Common myeloid progenitor, CD34-positive (primary cell): ENCODE measurements at regions not wholly inside any gene's neighbourhood (a gene's known extent, or its start where the extent isn't known, plus 50 kb on each side); places are given as distances from the start of the nearest gene placed in this dataset.

Source experiments
- CTCF ChIA-PET: fragments of 350-600 bp; sonication (Branson Sonifier 250); formaldehyde crosslinking; loops from one replicate; lab custom pipeline; 2021; ENCODE audit warnings: antibody characterized with exemption; lab: Charles Lee
- POLR2A ChIA-PET: fragments of 350-600 bp; sonication (Branson Sonifier 250); formaldehyde crosslinking; loops from one replicate; lab custom pipeline; 2021; ENCODE audit warnings: antibody characterized with exemption; lab: Charles Lee
- DNase-seq, 3 donors: peaks; one replicate each; pipeline versions ENCODE4 v3.0.0 to v3.0.0-alpha.2; 2013
- H3K27ac ChIP-seq, 2 experiments: 1 replicate in 1 of 2; 2 replicates in 1 of 2; pipeline ENCODE4 v1.7.0; 2013; ENCODE audit warnings: inconsistent platforms in 2 of 2, low read length in 2 of 2, mild to moderate bottlenecking in 2 of 2, low read depth in 1 of 2, moderate library complexity in 1 of 2; ENCODE audit not compliant: severe bottlenecking in 2 of 2, insufficient read depth in 1 of 2, poor library complexity in 1 of 2
- H3K27me3 ChIP-seq, 5 experiments: replicated peaks in 2 of 5; 1 replicate in 3 of 5; 2 replicates in 2 of 5; pipeline versions ENCODE4 v1.6.1 to v1.7.0; 2013; ENCODE audit warnings: low read length in 4 of 5, mild to moderate bottlenecking in 2 of 5, moderate library complexity in 2 of 5, inconsistent platforms in 1 of 5; ENCODE audit not compliant: insufficient read depth in 5 of 5, control insufficient read depth in 4 of 5
- H3K36me3 ChIP-seq, 4 experiments: 1 replicate in 2 of 4; 2 replicates in 2 of 4; pipeline versions ENCODE4 v1.6.1 to v1.7.0; 2013; ENCODE audit warnings: low read length in 3 of 4, control low read depth in 1 of 4, mild to moderate bottlenecking in 1 of 4; ENCODE audit not compliant: control insufficient read depth in 4 of 4, insufficient read depth in 4 of 4
- H3K4me1 ChIP-seq, 4 experiments: 1 replicate in 3 of 4; 2 replicates in 1 of 4; pipeline versions ENCODE4 v1.6.1 to v1.7.1; 2013; ENCODE audit warnings: low read length in 3 of 4, mild to moderate bottlenecking in 3 of 4, control low read depth in 1 of 4, inconsistent platforms in 1 of 4, moderate library complexity in 1 of 4; ENCODE audit not compliant: control insufficient read depth in 4 of 4, insufficient read depth in 4 of 4; ENCODE audit errors: control extremely low read depth in 1 of 4
- H3K4me3 ChIP-seq, 7 experiments: 1 replicate in 4 of 7; 2 replicates in 3 of 7; pipeline versions ENCODE4 v1.5.1 to v1.7.0; 2013; ENCODE audit warnings: mild to moderate bottlenecking in 7 of 7, low read length in 6 of 7, moderate library complexity in 6 of 7, inconsistent platforms in 2 of 7, low read depth in 2 of 7, control low read depth in 1 of 7; ENCODE audit not compliant: insufficient read depth in 4 of 7, control insufficient read depth in 1 of 7; ENCODE audit errors: extremely low read depth in 1 of 7
- H3K9me3 ChIP-seq, 5 experiments: 1 replicate in 4 of 5; 2 replicates in 1 of 5; pipeline versions ENCODE4 v1.6.1 to v1.7.1; 2013; ENCODE audit warnings: low read length in 4 of 5, mild to moderate bottlenecking in 2 of 5, inconsistent platforms in 1 of 5, low read depth in 1 of 5, moderate library complexity in 1 of 5; ENCODE audit not compliant: control insufficient read depth in 4 of 5, insufficient read depth in 2 of 5; ENCODE audit errors: control extremely low read depth in 1 of 5
- WGBS: methylation state at CpG from one replicate; pipeline ENCODE4 v1.1.5; 2013; ENCODE audit not compliant: insufficient coverage; 5-methylcytosine and 5-hydroxymethylcytosine counted together

DNA sequence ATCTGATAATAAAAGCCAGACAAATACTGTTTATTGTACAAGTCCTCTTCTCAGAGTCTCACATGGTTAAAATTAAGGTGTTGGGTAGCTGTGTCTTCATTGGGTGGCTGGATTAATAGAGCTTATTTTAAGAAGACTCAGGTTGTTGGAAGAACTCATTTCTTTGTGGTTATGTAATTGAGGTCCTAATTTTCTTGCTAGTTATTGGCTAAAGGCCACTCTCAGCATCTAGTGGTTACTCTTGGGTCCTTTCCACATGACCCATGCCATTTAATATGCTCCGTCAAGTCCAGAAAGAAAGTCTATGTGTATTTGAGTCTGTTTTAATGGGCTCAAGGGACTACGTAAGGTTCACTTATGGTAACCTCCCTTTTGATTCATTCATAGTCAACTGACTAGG lies 1668.6 kb upstream of the AGA start:
- Histone ChIP-seq H3K9me3 (no peaks in the 10 kb centered on the region), H3K27ac (no peak overlapping the region), H3K27me3 (no peaks in the 10 kb centered on the region), H3K36me3 (no peaks in the 10 kb centered on the region), H3K4me1 (no peaks in the 10 kb centered on the region), H3K4me3 (no peak overlapping the region)
- ChIA-PET POLR2A (no interaction called here), CTCF (no interaction called here)
- no CpG with 5 or more reads among the region's 2 CpGs for WGBS
- DNase-seq, result no peak

DNA sequence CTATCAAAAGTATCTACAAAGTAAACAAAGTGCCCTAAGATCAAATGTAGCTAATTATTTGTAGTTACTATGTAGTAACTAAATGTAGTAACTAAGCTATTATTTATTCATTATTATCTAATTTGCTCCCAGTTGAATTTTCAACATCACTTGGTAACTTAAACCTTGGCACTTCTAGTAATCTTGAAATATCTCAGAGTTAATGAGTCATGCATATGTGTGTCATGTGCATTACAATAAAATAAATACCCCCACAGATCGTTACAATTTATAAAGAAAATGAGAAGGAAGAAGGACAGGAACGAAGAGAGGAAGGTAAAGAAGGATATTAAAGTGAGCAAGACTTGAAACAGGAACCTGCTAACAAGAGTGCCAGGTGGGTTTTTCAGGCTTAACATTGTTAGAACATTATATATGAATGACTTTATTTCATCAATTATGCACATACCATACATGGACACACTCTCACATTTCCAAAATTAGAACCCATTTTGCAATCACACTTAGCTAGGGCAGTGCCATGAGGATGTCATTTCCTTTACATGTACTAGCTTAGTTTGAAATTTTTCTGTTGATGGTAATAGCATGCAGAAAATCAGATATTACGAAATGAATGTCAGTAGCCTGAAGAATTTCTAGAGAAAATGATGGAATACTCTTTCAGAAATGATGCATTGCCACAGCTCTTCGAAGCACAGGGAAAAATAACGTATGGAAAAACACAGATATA lies 1670.4 kb upstream of the AGA start:
- Histone ChIP-seq H3K27ac (no peak overlapping the region), H3K9me3 (no peaks in the 10 kb centered on the region), H3K27me3 (no peaks in the 10 kb centered on the region), H3K4me1 (no peaks in the 10 kb centered on the region), H3K36me3 (no peaks in the 10 kb centered on the region), H3K4me3 (no peak overlapping the region)
- CTCF ChIA-PET, result no interaction called here
- POLR2A ChIA-PET, result no interaction called here
- DNase-seq, result no peak
- WGBS, result 92% methylated on average over 3 of the region's 5 CpGs

DNA sequence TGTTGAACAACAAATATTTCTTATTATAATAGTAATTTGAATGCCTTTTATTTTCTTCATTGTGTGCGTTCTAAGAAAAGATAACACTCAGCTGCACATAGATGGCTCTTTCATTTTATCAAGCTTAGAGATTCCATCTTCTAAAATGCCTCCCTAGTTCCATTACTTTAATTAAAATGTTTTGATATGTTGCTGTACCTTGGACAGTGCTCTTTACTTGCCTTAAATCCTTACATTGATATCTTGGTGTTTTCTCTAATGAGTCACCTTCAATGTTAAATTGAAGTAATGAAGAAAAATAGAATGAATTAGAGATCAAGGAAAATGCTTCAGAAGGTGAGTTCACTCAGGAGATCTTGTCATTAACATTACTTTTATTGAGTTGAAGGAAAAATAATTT lies 1672.4 kb upstream of the AGA start:
- ChIA-PET CTCF (no interaction called here), POLR2A (no interaction called here)
- DNase-seq, result no peak
- WGBS, result no CpG with 5 or more reads among the region's 1 CpG
- Histone ChIP-seq H3K27ac (no peak overlapping the region), H3K4me3 (no peak overlapping the region), H3K27me3 (no peaks in the 10 kb centered on the region), H3K9me3 (no peaks in the 10 kb centered on the region), H3K36me3 (no peaks in the 10 kb centered on the region), H3K4me1 (no peaks in the 10 kb centered on the region)

DNA sequence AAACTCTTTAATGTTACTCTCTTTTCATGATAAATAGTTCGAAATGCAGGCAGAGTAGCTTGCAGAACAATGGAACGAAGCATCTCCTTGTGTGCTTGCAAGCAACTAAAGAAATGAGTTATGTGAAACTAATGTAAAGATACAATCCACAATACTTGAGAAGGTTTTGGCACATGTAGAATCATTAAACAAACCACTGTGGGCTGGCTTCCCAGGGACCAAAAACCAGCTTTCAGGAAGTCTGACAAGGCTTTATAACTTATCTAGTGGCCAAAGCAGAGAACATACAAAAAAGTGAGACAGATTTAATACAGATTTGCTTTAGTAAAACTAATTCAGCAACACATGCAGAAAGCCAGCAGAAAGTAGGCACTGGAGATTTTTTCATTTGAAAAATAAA lies 1673.8 kb upstream of the AGA start:
- H3K4me3 ChIP-seq, result no peak overlapping the region
- H3K4me1 ChIP-seq, result no peaks in the 10 kb centered on the region
- no peaks in the 10 kb centered on the region for H3K36me3 ChIP-seq
- WGBS, result no CpG with 5 or more reads among the region's 2 CpGs
- no peak for DNase-seq
- ChIA-PET CTCF (no interaction called here), POLR2A (no interaction called here)
- no peak overlapping the region for H3K27ac ChIP-seq
- H3K9me3 ChIP-seq, result no peaks in the 10 kb centered on the region
- no peaks in the 10 kb centered on the region for H3K27me3 ChIP-seq

- Histone ChIP-seq H3K27me3 (no peaks in the 10 kb centered on the region), H3K4me3 (no peak overlapping the region), H3K27ac (no peak overlapping the region), H3K9me3 (no peaks in the 10 kb centered on the region), H3K36me3 (no peaks in the 10 kb centered on the region), H3K4me1 (no peaks in the 10 kb centered on the region)
- WGBS, result 75% methylated on average over 2 of the region's 2 CpGs
- DNase-seq, result no peak
- CTCF ChIA-PET, result no interaction called here
- POLR2A ChIA-PET, result no interaction called here
These were observed 1674.3 kb upstream of the AGA start for GRCh38 chr4:179116581-179116980.

GRCh38 chr4:179123084-179123483 lies 1680.8 kb upstream of the AGA start:
- no peak for DNase-seq
- H3K4me1 ChIP-seq, result no peaks in the 10 kb centered on the region
- no peaks in the 10 kb centered on the region for H3K9me3 ChIP-seq
- no peaks in the 10 kb centered on the region for H3K27me3 ChIP-seq
- 100% methylated on average over 1 of the region's 2 CpGs for WGBS
- H3K27ac ChIP-seq, result no peak overlapping the region
- ChIA-PET POLR2A (no interaction called here), CTCF (no interaction called here)
- H3K36me3 ChIP-seq, result no peaks in the 10 kb centered on the region
- no peak overlapping the region for H3K4me3 ChIP-seq

GRCh38 chr4:179124419-179124818 lies 1682.2 kb upstream of the AGA start:
- no peak overlapping the region for H3K27ac ChIP-seq
- H3K4me3 ChIP-seq, result no peak overlapping the region
- H3K9me3 ChIP-seq, result no peaks in the 10 kb centered on the region
- H3K27me3 ChIP-seq, result no peaks in the 10 kb centered on the region
- DNase-seq, result no peak
- no peaks in the 10 kb centered on the region for H3K4me1 ChIP-seq
- ChIA-PET CTCF (no interaction called here), POLR2A (no interaction called here)
- WGBS, result 100% methylated on average over 4 of the region's 4 CpGs
- no peaks in the 10 kb centered on the region for H3K36me3 ChIP-seq
